ENCODE measurements at regions not wholly inside any gene's neighbourhood (a gene's known extent, or its start where the extent isn't known, plus 50 kb on each side); places are given as distances from the start of the nearest gene placed in this dataset.

DNA sequence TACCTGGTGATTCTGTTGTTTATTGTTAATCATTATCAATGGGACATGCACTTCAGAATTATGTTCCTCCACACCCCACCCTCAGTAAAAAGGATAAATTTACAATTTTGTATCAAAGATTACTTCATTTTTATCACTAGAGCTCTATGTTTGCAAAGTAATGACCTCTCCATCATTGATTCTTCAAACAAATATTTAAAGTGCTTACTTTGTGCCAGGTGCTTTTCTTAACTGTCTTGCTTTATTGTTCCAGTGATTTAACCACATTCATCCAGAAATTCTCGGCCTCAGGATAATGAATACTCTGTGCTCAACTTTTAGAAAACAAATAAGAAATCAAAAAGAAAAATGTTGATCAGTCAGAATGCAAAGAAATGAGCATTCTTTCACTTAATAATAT is 144.9 kb upstream of the FOXP2 start:
- TF ChIP-seq EZH2phosphoT487 (IDR thresholded peaks at IDR 0.05; ENCODE audit: insufficient read depth, low read depth) (no peak), EZH2 (IDR thresholded peaks at IDR 0.05; ENCODE audit: insufficient read depth, poor library complexity, severe bottlenecking) (no peak)
